ENCODE measurements at regions not wholly inside any gene's neighbourhood (a gene's known extent, or its start where the extent isn't known, plus 50 kb on each side); places are given as distances from the start of the nearest gene placed in this dataset.

- TF ChIP-seq CTCF (IDR thresholded peaks at IDR 0.05) (no peak), EP300 (IDR thresholded peaks at IDR 0.05) (no peak)
Observed at GRCh38 chr4:158005021-158005420, 167.8 kb downstream of the GASK1B start.

All from upper lobe of left lung (tissue), 4 donors.